Ectodermal cell (in vitro differentiated cells): ENCODE measurements at regions not wholly inside any gene's neighbourhood (a gene's known extent, or its start where the extent isn't known, plus 50 kb on each side); places are given as distances from the start of the nearest gene placed in this dataset.

Source experiments
- H3K27ac ChIP-seq: 2 replicates; pipeline ENCODE4 v1.7.0; 2013; ENCODE audit warnings: mild to moderate bottlenecking, low read depth, low read length; ENCODE audit not compliant: insufficient read depth, poor library complexity, severe bottlenecking
- H3K27me3 ChIP-seq: 2 replicates; pipeline ENCODE4 v1.7.0; 2013; ENCODE audit warnings: mild to moderate bottlenecking, low read length; ENCODE audit not compliant: insufficient read depth, control insufficient read depth, poor library complexity, severe bottlenecking
- H3K36me3 ChIP-seq: one replicate; pipeline ENCODE4 v1.7.0; 2013; ENCODE audit warnings: low read length; ENCODE audit not compliant: control insufficient read depth, insufficient read depth
- H3K4me1 ChIP-seq: one replicate; pipeline ENCODE4 v1.7.0; 2013; ENCODE audit warnings: low read length; ENCODE audit not compliant: control insufficient read depth, insufficient read depth
- H3K4me3 ChIP-seq: 2 replicates; pipeline ENCODE4 v1.7.0; 2013; ENCODE audit warnings: low read depth, low read length, control low read depth; ENCODE audit not compliant: insufficient read depth
- H3K9me3 ChIP-seq: 2 replicates; pipeline ENCODE4 v1.7.0; 2013; ENCODE audit warnings: mild to moderate bottlenecking, low read length, moderate library complexity; ENCODE audit not compliant: control insufficient read depth
- WGBS, 2 experiments: methylation state at CpG; one replicate each; pipeline ENCODE4 v1.1.7; 2013; ENCODE audit warnings: missing lambda C conversion rate in 2 of 2; 5-methylcytosine and 5-hydroxymethylcytosine counted together

- H3K4me1 ChIP-seq, result no peaks in the 10 kb centered on the region
- no peaks in the 10 kb centered on the region for H3K27me3 ChIP-seq
- H3K9me3 ChIP-seq, result no peaks in the 10 kb centered on the region
- H3K27ac ChIP-seq, result no peak overlapping the region
- no peaks in the 10 kb centered on the region for H3K36me3 ChIP-seq
- H3K4me3 ChIP-seq, result no peak overlapping the region
Observed at GRCh38 chr4:156578713-156579112, 392.9 kb downstream of the PDGFC start.

- H3K9me3 ChIP-seq, result no peaks in the 10 kb centered on the region
- H3K36me3 ChIP-seq, result no peaks in the 10 kb centered on the region
- H3K27ac ChIP-seq, result no peak overlapping the region
- H3K4me3 ChIP-seq, result no peak overlapping the region
- WGBS, 2 experiments, result 86 to 92% methylated on average over 4 of the region's 4 CpGs
- H3K27me3 ChIP-seq, result no peaks in the 10 kb centered on the region
- H3K4me1 ChIP-seq, result no peaks in the 10 kb centered on the region
Observed at GRCh38 chr4:156578005-156578404, 393.6 kb downstream of the PDGFC start.

- Histone ChIP-seq H3K27me3 (no peaks in the 10 kb centered on the region), H3K4me1 (no peaks in the 10 kb centered on the region), H3K36me3 (no peaks in the 10 kb centered on the region), H3K27ac (no peak overlapping the region), H3K4me3 (no peak overlapping the region), H3K9me3 (no peaks in the 10 kb centered on the region)
- WGBS, 2 experiments, result 88 to 90% methylated on average over 1 of the region's 2 CpGs
Observed at GRCh38 chr4:156576946-156577345, 394.7 kb downstream of the PDGFC start.

- H3K4me1 ChIP-seq, result no peaks in the 10 kb centered on the region
- H3K9me3 ChIP-seq, result no peaks in the 10 kb centered on the region
- no peak overlapping the region for H3K4me3 ChIP-seq
- 92 to 93% methylated on average over 6 of the region's 6 CpGs for WGBS, 2 experiments
- H3K36me3 ChIP-seq, result no peaks in the 10 kb centered on the region
- H3K27me3 ChIP-seq, result no peaks in the 10 kb centered on the region
- no peak overlapping the region for H3K27ac ChIP-seq
Observed at GRCh38 chr4:156575430-156576073, 396.0 kb downstream of the PDGFC start.

GRCh38 chr4:156571146-156571545, 400.5 kb downstream of the PDGFC start:
- Histone ChIP-seq H3K36me3 (no peaks in the 10 kb centered on the region), H3K27me3 (no peaks in the 10 kb centered on the region)
- 75% methylated on average over 5 of the region's 5 CpGs for WGBS, 2 experiments

GRCh38 chr4:156569535-156569934, 402.1 kb downstream of the PDGFC start:
- H3K9me3 ChIP-seq, result no peaks in the 10 kb centered on the region
- H3K27ac ChIP-seq, result no peak overlapping the region
- no peaks in the 10 kb centered on the region for H3K4me1 ChIP-seq
- no peaks in the 10 kb centered on the region for H3K27me3 ChIP-seq
- H3K36me3 ChIP-seq, result no peaks in the 10 kb centered on the region
- 84 to 89% methylated on average over 2 of the region's 2 CpGs for WGBS, 2 experiments
- no peak overlapping the region for H3K4me3 ChIP-seq

More at GRCh38 chr4:156571146-156571545, 400.5 kb downstream of the PDGFC start:
- H3K4me3 ChIP-seq, result no peak overlapping the region
- H3K27ac ChIP-seq, result no peak overlapping the region
- no peaks in the 10 kb centered on the region for H3K9me3 ChIP-seq
- H3K4me1 ChIP-seq, result no peaks in the 10 kb centered on the region

- H3K36me3 ChIP-seq, result no peaks in the 10 kb centered on the region
- H3K4me1 ChIP-seq, result no peaks in the 10 kb centered on the region
- H3K27ac ChIP-seq, result no peak overlapping the region
- no peak overlapping the region for H3K4me3 ChIP-seq
- H3K9me3 ChIP-seq, result no peaks in the 10 kb centered on the region
- 8 to 11% methylated on average over 2 of the region's 2 CpGs for WGBS, 2 experiments
- no peaks in the 10 kb centered on the region for H3K27me3 ChIP-seq
Observed at GRCh38 chr4:156568484-156568883, 403.1 kb downstream of the PDGFC start.

GRCh38 chr4:156568041-156568440, 403.6 kb downstream of the PDGFC start:
- H3K9me3 ChIP-seq, result no peaks in the 10 kb centered on the region
- no peak overlapping the region for H3K4me3 ChIP-seq
- H3K27me3 ChIP-seq, result no peaks in the 10 kb centered on the region
- no peaks in the 10 kb centered on the region for H3K4me1 ChIP-seq
- no peak overlapping the region for H3K27ac ChIP-seq
- WGBS, 2 experiments, result 79 to 85% methylated on average over 4 of the region's 4 CpGs
- H3K36me3 ChIP-seq, result no peaks in the 10 kb centered on the region

GRCh38 chr4:156560701-156561100, 410.9 kb downstream of the PDGFC start:
- Histone ChIP-seq H3K36me3 (no peaks in the 10 kb centered on the region), H3K27ac (no peak overlapping the region), H3K4me3 (no peak overlapping the region), H3K9me3 (no peaks in the 10 kb centered on the region), H3K27me3 (no peaks in the 10 kb centered on the region), H3K4me1 (no peaks in the 10 kb centered on the region)
- WGBS, 2 experiments, result 95 to 98% methylated on average over 2 of the region's 2 CpGs

- H3K4me3 ChIP-seq, result no peak overlapping the region
- no peak overlapping the region for H3K27ac ChIP-seq
- no peaks in the 10 kb centered on the region for H3K9me3 ChIP-seq
- H3K27me3 ChIP-seq, result no peaks in the 10 kb centered on the region
- no peaks in the 10 kb centered on the region for H3K36me3 ChIP-seq
- WGBS, 2 experiments, result 91 to 93% methylated on average over 3 of the region's 3 CpGs
- H3K4me1 ChIP-seq, result no peaks in the 10 kb centered on the region
Observed at GRCh38 chr4:156559346-156559745, 412.3 kb downstream of the PDGFC start.
